C4-2B (cell line): ENCODE measurements at regions not wholly inside any gene's neighbourhood (a gene's known extent, or its start where the extent isn't known, plus 50 kb on each side); places are given as distances from the start of the nearest gene placed in this dataset.

ENCODE experiments used
- CTCF ChIP-seq: fragments of 450-650 bp; conservative IDR thresholded peaks from 2 replicates; pipeline ENCODE4 v1.5.1; 2017; ENCODE audit warnings: mild to moderate bottlenecking
- ZFX ChIP-seq: fragments of 450-650 bp; IDR thresholded peaks from 2 replicates; pipeline ENCODE4 v1.6.1; 2017

DNA sequence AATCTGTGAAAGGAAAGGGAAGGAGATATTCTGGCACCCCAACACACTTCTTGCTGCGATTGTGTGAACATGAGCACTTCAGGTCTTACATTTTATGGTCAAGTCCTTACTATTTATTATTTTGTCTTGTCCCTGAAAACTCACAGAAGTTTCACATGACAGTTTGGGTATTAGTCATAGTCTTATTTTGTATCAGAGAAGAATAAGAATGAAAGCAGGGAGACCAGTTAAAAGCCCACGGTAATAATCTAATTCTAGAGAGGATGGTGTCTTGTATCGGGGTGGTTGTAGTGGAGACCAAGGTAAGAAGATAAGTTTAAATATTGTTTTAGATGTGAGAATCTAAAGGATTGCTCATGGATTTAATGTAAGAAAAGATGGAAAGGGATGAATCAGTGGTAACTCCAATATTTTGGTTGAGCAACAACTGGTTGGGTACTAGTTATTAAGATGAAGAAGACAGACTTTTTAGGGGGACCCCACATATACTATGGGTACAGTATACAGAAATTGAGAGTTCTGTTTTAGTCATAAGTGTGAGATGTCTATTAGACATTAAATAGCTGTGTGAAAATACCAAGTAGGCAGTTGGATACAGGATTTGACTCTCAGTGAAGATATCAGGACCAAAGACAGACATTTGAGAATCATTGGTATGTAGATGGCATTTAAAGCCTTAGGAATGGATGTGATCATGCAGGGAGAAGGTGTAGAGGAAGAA is 227.6 kb downstream of the MFSD1 start:
- no peak for TF ChIP-seq CTCF
- TF ChIP-seq ZFX, result no peak
